SK-N-SH treated with all-trans-retinoic acid at 6 μM for 48 hours (cell line): ENCODE measurements at regions not wholly inside any gene's neighbourhood (a gene's known extent, or its start where the extent isn't known, plus 50 kb on each side); places are given as distances from the start of the nearest gene placed in this dataset.

ENCODE experiments used
- CSDC2 ChIP-seq: fragments of 250-450 bp; sonication (Bioruptor Pico); IDR thresholded peaks from 2 replicates; pipeline ENCODE4 v1.5.0; 2020; ENCODE audit warnings: mild to moderate bottlenecking, moderate library complexity
- ESRRG ChIP-seq: fragments of 250-450 bp; sonication (Bioruptor Pico); IDR thresholded peaks from 2 replicates; pipeline ENCODE4 v1.6.1; 2021; ENCODE audit warnings: mild to moderate bottlenecking
- OSR1 ChIP-seq: fragments of 250-450 bp; sonication (Bioruptor Pico); IDR thresholded peaks from 2 replicates; pipeline ENCODE4 v1.8.0; 2022; ENCODE audit warnings: moderate library complexity, mild to moderate bottlenecking, inconsistent platforms
- RARB ChIP-seq: fragments of 250-450 bp; sonication (Bioruptor Pico); IDR thresholded peaks from 2 replicates; pipeline ENCODE4 v1.8.0; 2021; ENCODE audit warnings: mild to moderate bottlenecking, moderate library complexity
- ZFP30 ChIP-seq: fragments of 450-650 bp; formaldehyde crosslinking; IDR thresholded peaks from 2 replicates; pipeline ENCODE4 v1.5.0; 2022; ENCODE audit warnings: mild to moderate bottlenecking, moderate library complexity
- ZNF565 ChIP-seq: fragments of 450-650 bp; formaldehyde crosslinking; conservative IDR thresholded peaks from 2 replicates; pipeline ENCODE4 v1.5.0; 2020; ENCODE audit warnings: low read depth, mild to moderate bottlenecking, moderate library complexity
- ZNF70 ChIP-seq: fragments of 450-650 bp; formaldehyde crosslinking; IDR thresholded peaks from 2 replicates; pipeline ENCODE4 v1.5.0; 2020; ENCODE audit warnings: mild to moderate bottlenecking, moderate library complexity
- TF ChIP-seq, protein P1 (sequence below): fragments of 250-450 bp; sonication (Bioruptor Pico); IDR thresholded peaks from 2 replicates; pipeline ENCODE4 v1.5.1; 2020; ENCODE audit warnings: low read depth, mild to moderate bottlenecking, moderate library complexity
- TF ChIP-seq, protein P2 (sequence below): fragments of 250-450 bp; sonication (Bioruptor Pico); IDR thresholded peaks from 2 replicates; pipeline ENCODE4 v1.8.0; 2020; ENCODE audit warnings: mild to moderate bottlenecking, moderate library complexity, borderline replicate concordance

DNA sequence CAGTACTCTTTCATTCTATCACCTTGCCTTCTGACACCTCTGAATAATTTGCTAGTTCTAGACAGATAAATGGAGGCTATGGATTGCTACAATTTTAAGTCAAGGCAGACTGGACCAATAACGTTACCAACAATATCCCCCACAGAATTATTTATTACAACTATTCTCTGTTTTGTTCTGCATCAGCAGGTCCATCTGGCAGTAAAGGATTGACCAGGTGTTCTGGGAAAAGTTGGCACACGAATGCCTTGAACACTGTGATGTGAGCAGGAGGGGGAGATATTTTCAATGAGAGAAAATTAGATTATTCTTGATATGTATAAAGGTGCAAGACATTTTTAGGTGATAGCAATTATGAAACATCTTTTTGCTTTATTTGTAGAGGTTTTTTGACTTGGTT lies 718.8 kb upstream of the TMPRSS15 start:
- TF ChIP-seq ZFP30 (CRISPR knock-in tag) (no peak), ESRRG (no peak), CSDC2 (CRISPR knock-in tag) (no peak), OSR1 (CRISPR knock-in tag) (no peak), ZNF565 (CRISPR knock-in tag) (no peak), ZNF70 (CRISPR knock-in tag) (no peak), RARB (CRISPR knock-in tag) (no peak)
- TF ChIP-seq, protein P1, sequence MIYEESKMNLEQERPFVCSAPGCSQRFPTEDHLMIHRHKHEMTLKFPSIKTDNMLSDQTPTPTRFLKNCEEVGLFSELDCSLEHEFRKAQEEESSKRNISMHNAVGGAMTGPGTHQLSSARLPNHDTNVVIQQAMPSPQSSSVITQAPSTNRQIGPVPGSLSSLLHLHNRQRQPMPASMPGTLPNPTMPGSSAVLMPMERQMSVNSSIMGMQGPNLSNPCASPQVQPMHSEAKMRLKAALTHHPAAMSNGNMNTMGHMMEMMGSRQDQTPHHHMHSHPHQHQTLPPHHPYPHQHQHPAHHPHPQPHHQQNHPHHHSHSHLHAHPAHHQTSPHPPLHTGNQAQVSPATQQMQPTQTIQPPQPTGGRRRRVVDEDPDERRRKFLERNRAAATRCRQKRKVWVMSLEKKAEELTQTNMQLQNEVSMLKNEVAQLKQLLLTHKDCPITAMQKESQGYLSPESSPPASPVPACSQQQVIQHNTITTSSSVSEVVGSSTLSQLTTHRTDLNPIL (CRISPR knock-in tag): no peak
- TF ChIP-seq, protein P2, sequence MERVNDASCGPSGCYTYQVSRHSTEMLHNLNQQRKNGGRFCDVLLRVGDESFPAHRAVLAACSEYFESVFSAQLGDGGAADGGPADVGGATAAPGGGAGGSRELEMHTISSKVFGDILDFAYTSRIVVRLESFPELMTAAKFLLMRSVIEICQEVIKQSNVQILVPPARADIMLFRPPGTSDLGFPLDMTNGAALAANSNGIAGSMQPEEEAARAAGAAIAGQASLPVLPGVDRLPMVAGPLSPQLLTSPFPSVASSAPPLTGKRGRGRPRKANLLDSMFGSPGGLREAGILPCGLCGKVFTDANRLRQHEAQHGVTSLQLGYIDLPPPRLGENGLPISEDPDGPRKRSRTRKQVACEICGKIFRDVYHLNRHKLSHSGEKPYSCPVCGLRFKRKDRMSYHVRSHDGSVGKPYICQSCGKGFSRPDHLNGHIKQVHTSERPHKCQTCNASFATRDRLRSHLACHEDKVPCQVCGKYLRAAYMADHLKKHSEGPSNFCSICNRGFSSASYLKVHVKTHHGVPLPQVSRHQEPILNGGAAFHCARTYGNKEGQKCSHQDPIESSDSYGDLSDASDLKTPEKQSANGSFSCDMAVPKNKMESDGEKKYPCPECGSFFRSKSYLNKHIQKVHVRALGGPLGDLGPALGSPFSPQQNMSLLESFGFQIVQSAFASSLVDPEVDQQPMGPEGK (CRISPR knock-in tag): no peak
